HepG2 (cell line): ENCODE measurements at regions not wholly inside any gene's neighbourhood (a gene's known extent, or its start where the extent isn't known, plus 50 kb on each side); places are given as distances from the start of the nearest gene placed in this dataset.
A peak's percentile ranks its signal among the peaks of the same experiment; 100 is the strongest.

Experiments used
- EP300 ChIP-seq, 3 experiments: sonication (generic) in 1 of 3; formaldehyde crosslinking in 1 of 3; IDR thresholded peaks; 2 replicates each; pipeline versions ENCODE4 v1.5.1 to v1.6.1; 2011 to 2020; ENCODE audit warnings: low read depth in 2 of 3, low read length in 2 of 3, borderline replicate concordance in 1 of 3, improper control_type of control experiment in 1 of 3, mild to moderate bottlenecking in 1 of 3, missing genetic modification reagents in 1 of 3, moderate library complexity in 1 of 3
- ETV6 ChIP-seq: sonication (generic); formaldehyde crosslinking; conservative IDR thresholded peaks from 2 replicates; pipeline ENCODE4 v1.4.0; 2020; ENCODE audit warnings: missing genetic modification reagents
- FOXK1 ChIP-seq: sonication (generic); formaldehyde crosslinking; IDR thresholded peaks from 2 replicates; pipeline ENCODE4 v1.4.0; 2020; ENCODE audit warnings: low read depth, missing genetic modification reagents, borderline replicate concordance
- FOXP1 ChIP-seq, 2 experiments: fragments of 450-650 bp in 1 of 2; IDR thresholded peaks; 2 replicates each; pipeline ENCODE4 v1.6.1; 2017 to 2018; ENCODE audit warnings: antibody characterized with exemption in 1 of 2
- PPARG ChIP-seq: conservative IDR thresholded peaks from 2 replicates; pipeline ENCODE4 v1.6.1; 2016; ENCODE audit warnings: missing biosample characterization, missing genetic modification reagents
- SOX13 ChIP-seq, 3 experiments: fragments of 450-650 bp in 1 of 3; sonication (generic) in 1 of 3; formaldehyde crosslinking in 1 of 3; IDR thresholded peaks in 2 of 3; conservative IDR thresholded peaks in 1 of 3; 2 replicates each; pipeline versions ENCODE4 v1.5.0 to v1.6.1; 2016 to 2020; ENCODE audit warnings: antibody characterized with exemption in 1 of 3, mild to moderate bottlenecking in 1 of 3, missing compliant biosample characterization in 1 of 3, missing genetic modification reagents in 1 of 3, moderate library complexity in 1 of 3
- YEATS2 ChIP-seq: sonication (generic); formaldehyde crosslinking; IDR thresholded peaks from 2 replicates; pipeline ENCODE4 v1.4.0; 2020; ENCODE audit warnings: missing genetic modification reagents, borderline replicate concordance
- ZNF24 ChIP-seq: fragments of 450-650 bp; IDR thresholded peaks from 2 replicates; pipeline ENCODE4 v1.6.1; 2017; ENCODE audit warnings: antibody characterized with exemption, mild to moderate bottlenecking
- ZNF841 ChIP-seq: sonication (generic); formaldehyde crosslinking; IDR thresholded peaks from 2 replicates; pipeline ENCODE4 v1.8.1; 2023; ENCODE audit warnings: missing genetic modification reagents, borderline replicate concordance
- TF ChIP-seq, protein P1 (sequence below): sonication (generic); formaldehyde crosslinking; conservative IDR thresholded peaks from 2 replicates; pipeline ENCODE4 v1.4.0; 2020; ENCODE audit warnings: missing genetic modification reagents
- TF ChIP-seq, protein P2 (sequence below), 2 experiments: sonication (generic) in 1 of 2; formaldehyde crosslinking in 1 of 2; IDR thresholded peaks; 2 replicates each; pipeline versions ENCODE4 v1.6.1 to v1.9.0; 2014 to 2022; ENCODE audit warnings: antibody characterized with exemption in 1 of 2, borderline replicate concordance in 1 of 2, inconsistent platforms in 1 of 2, low read depth in 1 of 2, missing genetic modification reagents in 1 of 2
- TF ChIP-seq, protein P3 (sequence below): sonication (generic); formaldehyde crosslinking; IDR thresholded peaks from 2 replicates; pipeline ENCODE4 v1.8.1; 2022; ENCODE audit warnings: mild to moderate bottlenecking, missing genetic modification reagents
- TF ChIP-seq, protein P4 (sequence below): sonication (generic); formaldehyde crosslinking; IDR thresholded peaks from 2 replicates; pipeline ENCODE4 v1.8.0; 2022; ENCODE audit warnings: low read depth, missing genetic modification reagents

DNA sequence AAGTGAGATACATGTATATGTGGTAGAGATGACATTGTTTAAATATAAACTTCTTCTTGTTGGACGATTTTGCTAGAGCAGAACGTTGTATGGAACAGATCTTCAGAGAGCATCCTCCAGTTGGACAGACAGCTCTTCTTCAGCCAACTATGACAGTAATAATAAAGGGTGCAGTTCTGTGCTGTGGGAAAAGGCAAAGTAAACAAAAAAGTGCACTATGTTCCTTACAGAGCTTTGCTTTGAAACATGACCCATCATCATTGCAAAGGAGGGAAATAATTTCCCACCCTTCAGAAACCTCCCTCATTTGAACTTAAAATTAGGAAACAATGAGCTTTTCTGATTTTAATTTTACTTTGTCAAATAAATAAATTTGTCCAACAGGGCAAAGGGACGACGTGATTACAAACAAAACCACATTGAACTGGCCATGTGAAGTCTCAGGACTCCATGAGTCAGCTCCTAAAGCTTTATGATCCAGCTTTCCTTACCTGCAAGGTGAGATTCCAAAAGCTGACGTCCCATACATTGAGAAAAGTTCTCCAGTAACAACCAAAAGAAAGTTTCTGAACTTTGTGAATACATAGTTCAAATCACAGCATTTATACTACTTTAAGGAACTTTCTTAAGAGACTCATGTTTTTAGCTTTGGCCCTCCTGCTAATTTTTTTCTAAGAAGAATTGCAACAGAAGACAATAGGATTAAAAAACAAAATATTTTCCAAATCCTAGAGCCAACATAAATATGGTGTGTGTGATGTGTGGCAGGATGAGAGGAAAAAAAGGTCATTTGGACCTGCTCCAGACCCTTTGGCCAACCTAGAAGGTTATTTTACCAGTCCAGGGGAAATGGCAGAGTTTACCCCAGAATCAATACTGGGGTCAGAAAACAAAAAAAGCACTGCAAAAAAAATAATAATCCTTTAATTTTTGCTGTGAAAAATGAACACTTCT is 565.4 kb upstream of the NRP1 start (continued):
- TF ChIP-seq, protein P1, sequence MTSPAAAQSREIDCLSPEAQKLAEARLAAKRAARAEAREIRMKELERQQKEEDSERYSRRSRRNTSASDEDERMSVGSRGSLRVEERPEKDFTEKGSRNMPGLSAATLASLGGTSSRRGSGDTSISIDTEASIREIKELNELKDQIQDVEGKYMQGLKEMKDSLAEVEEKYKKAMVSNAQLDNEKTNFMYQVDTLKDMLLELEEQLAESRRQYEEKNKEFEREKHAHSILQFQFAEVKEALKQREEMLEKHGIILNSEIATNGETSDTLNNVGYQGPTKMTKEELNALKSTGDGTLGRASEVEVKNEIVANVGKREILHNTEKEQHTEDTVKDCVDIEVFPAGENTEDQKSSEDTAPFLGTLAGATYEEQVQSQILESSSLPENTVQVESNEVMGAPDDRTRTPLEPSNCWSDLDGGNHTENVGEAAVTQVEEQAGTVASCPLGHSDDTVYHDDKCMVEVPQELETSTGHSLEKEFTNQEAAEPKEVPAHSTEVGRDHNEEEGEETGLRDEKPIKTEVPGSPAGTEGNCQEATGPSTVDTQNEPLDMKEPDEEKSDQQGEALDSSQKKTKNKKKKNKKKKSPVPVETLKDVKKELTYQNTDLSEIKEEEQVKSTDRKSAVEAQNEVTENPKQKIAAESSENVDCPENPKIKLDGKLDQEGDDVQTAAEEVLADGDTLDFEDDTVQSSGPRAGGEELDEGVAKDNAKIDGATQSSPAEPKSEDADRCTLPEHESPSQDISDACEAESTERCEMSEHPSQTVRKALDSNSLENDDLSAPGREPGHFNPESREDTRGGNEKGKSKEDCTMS (CRISPR knock-in tag), result no peak
- TF ChIP-seq ZNF841 (CRISPR knock-in tag) (no peak), ZNF24 (no peak), PPARG (CRISPR knock-in tag) (no peak), FOXP1 (IDR thresholded peaks at IDR 0.05) (no peak), FOXP1 (CRISPR knock-in tag; IDR thresholded peaks at IDR 0.05) (no peak), SOX13 (IDR thresholded peaks at IDR 0.05) (no peak), SOX13 (CRISPR knock-in tag; conservative IDR thresholded peaks at IDR 0.05 in 1 of 2, IDR thresholded peaks at IDR 0.05 in 1 of 2) (peak in 1 of 2 experiments; percentile 48; a peak in 1 of 4 replicates), YEATS2 (CRISPR knock-in tag) (no peak), FOXK1 (CRISPR knock-in tag) (no peak), EP300 (IDR thresholded peaks at IDR 0.05; ENCODE audit: low read depth in 2 of 2, low read length in 2 of 2) (0 out of 4 replicates have a peak, but pooled peaks of 1 of the 2 experiments have one; percentile 32), EP300 (CRISPR knock-in tag; IDR thresholded peaks at IDR 0.05; ENCODE audit: borderline replicate concordance) (no peak), ETV6 (CRISPR knock-in tag) (no peak)
- TF ChIP-seq, protein P2, sequence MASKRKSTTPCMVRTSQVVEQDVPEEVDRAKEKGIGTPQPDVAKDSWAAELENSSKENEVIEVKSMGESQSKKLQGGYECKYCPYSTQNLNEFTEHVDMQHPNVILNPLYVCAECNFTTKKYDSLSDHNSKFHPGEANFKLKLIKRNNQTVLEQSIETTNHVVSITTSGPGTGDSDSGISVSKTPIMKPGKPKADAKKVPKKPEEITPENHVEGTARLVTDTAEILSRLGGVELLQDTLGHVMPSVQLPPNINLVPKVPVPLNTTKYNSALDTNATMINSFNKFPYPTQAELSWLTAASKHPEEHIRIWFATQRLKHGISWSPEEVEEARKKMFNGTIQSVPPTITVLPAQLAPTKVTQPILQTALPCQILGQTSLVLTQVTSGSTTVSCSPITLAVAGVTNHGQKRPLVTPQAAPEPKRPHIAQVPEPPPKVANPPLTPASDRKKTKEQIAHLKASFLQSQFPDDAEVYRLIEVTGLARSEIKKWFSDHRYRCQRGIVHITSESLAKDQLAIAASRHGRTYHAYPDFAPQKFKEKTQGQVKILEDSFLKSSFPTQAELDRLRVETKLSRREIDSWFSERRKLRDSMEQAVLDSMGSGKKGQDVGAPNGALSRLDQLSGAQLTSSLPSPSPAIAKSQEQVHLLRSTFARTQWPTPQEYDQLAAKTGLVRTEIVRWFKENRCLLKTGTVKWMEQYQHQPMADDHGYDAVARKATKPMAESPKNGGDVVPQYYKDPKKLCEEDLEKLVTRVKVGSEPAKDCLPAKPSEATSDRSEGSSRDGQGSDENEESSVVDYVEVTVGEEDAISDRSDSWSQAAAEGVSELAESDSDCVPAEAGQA (IDR thresholded peaks at IDR 0.05; ENCODE audit: low read depth), result no peak
- TF ChIP-seq, protein P2 (CRISPR knock-in tag; IDR thresholded peaks at IDR 0.05; ENCODE audit: borderline replicate concordance), result no peak
- TF ChIP-seq, protein P3, sequence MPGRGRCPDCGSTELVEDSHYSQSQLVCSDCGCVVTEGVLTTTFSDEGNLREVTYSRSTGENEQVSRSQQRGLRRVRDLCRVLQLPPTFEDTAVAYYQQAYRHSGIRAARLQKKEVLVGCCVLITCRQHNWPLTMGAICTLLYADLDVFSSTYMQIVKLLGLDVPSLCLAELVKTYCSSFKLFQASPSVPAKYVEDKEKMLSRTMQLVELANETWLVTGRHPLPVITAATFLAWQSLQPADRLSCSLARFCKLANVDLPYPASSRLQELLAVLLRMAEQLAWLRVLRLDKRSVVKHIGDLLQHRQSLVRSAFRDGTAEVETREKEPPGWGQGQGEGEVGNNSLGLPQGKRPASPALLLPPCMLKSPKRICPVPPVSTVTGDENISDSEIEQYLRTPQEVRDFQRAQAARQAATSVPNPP (CRISPR knock-in tag), result no peak
- TF ChIP-seq, protein P4, sequence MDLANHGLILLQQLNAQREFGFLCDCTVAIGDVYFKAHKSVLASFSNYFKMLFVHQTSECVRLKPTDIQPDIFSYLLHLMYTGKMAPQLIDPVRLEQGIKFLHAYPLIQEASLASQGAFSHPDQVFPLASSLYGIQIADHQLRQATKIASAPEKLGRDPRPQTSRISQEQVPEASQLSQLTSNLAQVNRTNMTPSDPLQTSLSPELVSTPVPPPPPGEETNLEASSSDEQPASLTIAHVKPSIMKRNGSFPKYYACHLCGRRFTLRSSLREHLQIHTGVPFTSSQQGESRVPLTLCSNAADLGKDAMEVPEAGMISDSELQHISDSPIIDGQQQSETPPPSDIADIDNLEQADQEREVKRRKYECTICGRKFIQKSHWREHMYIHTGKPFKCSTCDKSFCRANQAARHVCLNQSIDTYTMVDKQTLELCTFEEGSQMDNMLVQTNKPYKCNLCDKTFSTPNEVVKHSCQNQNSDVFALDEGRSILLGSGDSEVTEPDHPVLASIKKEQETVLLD, result no peak
